ENCODE measurements at regions not wholly inside any gene's neighbourhood (a gene's known extent, or its start where the extent isn't known, plus 50 kb on each side); places are given as distances from the start of the nearest gene placed in this dataset.

- no peak for TF ChIP-seq CTCF (IDR thresholded peaks at IDR 0.05; ENCODE audit: insufficient read depth, low read length, poor library complexity, severe bottlenecking)
- TF ChIP-seq EZH2phosphoT487 (conservative IDR thresholded peaks at IDR 0.05; ENCODE audit: low read length): no peak
These were observed 202.4 kb upstream of the HMCN1 start for GRCh38 chr1:185531838-185532237.

Data from SU-DHL-6 (cell line).